ENCODE measurements at regions not wholly inside any gene's neighbourhood (a gene's known extent, or its start where the extent isn't known, plus 50 kb on each side); places are given as distances from the start of the nearest gene placed in this dataset.

DNA sequence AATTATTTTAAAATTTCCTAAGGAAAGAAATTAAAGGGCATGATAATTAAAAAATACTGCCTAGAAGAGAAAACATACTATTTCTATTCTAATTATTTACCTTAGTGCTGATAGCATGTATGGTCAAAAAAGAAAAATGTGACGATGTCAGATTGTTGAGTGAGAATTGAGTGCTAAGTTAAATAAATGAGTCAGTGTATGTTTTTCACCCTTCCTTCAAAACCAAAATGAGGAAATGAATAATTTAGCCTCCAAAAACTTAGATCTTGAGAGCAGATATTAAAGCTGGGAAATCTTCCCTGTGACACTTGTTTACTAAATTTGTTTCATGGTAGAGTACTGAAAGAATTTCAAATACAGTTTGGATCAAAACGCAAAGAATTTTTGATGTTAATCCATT, 58.6 kb upstream of the NYAP2 start:
- no peak for DNase-seq

DNA sequence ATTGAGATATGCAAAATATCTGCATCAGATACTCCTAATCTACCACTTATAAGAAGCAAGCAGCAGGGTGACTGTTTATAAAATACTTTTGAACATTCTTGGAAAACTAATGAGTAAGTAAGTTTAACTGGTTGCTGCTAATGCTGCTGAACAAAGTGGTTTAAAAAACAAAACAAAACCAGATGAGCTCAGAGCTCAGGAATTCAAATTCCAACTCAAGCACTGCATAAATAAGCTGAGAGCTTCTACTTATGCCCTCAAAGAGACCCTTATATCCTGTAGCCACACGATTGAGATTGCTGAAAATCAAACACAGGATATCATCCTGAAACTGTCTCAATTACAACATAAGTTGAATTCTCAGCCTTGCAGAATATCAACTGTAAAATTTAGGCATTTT, 62.3 kb upstream of the NYAP2 start:
- DNase-seq, result no peak

DNA sequence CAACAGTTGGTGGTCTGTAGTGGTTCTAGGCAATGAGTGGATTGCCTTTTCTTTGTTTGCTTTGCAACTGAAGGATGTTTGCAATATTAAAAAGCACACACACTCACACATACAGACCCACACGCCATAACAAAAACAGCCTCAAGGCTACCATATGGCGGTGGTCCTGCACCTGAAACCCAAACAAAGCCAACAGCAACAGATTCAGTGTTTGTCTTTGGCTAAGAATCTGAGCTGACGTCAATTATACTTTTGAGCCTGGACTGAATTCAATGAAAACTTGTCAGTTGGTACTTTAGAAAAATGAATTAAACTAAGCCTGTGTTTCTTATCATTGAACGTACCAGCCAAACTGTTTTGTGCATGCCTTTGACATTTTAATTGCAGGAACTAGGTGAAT, 65.0 kb upstream of the NYAP2 start:
- no peak for DNase-seq

DNA sequence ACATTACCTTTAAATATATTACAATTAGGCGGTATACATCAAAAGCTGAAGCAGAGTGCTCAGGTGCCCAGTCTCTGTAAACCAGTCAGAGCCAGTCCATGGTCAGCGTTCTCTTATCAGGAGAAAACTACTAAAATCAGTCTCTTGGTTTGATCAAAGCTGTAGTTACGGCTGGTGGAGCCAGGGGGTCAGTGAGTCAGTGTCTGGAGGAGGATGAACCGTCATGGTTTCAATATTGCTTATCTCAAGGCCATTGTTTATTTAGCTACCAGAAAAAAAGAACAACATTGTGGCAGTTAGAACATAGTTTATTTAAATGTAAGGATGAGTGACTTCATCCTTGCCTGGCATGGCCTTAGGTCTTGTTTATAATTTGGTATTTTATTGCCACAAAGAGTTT, 71.3 kb upstream of the NYAP2 start:
- no peak for DNase-seq

DNA sequence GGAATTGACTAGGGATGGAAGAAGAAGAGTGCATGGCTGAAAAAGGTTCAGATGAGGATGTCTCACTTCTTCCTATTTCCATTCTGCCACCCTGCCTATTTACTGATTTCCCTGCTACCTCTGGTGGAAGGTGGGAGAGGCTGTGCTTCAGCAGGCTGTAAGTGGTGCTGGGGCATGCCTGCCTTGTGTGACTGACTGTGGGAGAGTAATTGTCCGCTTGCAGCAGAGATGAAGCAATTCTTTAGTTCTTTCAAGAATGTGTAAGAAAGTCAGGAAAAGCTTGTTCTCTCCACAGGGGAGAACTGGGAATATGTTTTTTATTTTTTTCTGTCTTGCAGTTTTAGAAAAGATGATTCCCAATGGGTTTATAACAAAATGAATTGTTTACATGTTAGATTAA, 72.5 kb upstream of the NYAP2 start:
- no peak for DNase-seq

DNA sequence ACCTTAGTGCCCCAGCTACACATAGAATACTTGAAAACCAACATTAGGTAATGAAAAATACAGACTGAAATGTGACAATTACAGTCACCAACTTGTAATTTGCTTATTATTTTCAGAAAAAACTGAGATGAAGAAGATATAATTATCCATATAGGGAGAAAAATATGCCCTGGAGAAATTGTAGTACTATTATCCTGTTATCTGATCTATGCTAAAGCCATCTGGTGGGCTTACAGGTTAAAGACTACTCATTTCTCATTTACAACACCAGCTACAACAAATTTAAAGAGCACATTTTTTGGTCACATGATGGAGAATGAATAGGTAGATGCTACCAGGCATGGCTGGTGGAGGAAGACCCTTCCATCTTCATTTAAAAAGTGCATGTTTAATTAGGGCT, 79.6 kb upstream of the NYAP2 start:
- no peak for DNase-seq

DNA sequence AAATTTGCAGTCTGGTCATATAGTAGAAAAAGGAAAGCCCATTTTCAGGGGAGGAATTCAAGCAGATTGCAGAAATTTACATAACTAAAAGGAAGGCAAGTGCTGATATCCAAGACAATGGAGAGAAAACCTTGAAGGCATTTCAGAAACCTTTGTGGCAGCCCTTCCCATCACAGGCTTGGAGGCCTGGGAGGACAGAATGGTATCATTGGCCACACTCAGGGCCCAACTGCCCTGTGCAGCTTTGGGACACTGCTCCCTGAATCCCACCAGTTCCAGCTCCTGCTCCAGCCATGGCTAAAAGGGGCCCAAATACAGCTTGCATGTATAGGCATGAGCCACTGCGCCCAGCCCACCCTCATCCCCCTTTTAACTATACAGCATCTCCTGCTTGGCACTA, 81.1 kb upstream of the NYAP2 start:
- no peak for DNase-seq

DNA sequence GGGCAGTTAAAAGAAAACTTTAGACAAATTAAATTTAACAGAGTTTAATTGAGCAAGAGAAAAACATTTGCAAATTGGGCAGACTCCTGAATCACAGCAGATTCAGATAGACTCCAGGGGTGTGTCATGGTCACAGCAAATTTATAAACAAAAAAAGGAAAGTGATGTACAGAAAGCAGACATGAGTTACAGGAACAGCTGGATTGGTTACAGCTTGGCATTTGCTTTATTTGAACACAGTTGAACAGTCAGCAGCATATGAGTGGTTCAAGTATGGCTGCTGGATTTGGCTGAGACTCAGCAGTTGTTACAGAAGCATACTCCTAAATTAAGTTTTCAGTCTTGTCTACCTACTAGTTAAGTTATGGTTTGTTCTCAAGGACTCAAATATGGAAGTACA, 82.3 kb upstream of the NYAP2 start:
- DNase-seq, result no peak

DNA sequence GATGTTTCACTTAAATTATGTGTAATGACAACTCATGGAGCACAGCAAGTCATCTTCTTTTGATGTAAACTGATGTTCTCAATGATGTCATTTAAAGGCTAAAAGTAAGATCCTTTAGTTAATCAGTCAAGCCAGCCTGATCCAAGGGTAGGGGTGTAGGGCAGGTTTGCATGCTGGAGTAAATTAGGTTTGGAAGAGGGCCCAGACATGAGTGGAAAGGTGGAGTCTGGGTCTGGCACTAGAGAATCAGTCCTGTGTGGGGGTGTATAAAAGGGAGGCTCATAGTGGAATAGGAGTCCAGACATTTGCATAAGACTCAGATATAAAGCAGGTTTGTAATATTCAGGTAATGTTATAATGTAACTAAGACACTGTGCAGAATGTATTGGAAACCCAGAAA, 88.8 kb upstream of the NYAP2 start:
- DNase-seq, result no peak

DNA sequence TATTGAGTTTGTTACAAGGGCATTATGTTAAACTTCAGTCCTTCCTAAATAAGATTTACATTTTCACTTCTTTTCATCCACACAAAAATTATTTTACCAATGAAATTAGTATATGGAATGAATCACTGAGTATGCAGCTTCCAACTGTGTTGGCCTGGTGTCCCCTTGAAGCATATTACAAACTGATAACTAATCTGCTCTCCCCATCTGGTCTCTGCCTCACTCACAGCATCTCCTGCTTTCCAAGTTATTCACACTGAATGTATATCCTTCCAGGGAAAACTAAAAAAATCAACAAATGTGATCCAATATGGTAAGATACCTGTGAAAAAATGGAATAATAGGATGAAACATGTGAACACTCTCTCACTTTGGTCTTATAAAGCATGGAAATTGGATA, 90.0 kb upstream of the NYAP2 start:
- no peak for DNase-seq

DNA sequence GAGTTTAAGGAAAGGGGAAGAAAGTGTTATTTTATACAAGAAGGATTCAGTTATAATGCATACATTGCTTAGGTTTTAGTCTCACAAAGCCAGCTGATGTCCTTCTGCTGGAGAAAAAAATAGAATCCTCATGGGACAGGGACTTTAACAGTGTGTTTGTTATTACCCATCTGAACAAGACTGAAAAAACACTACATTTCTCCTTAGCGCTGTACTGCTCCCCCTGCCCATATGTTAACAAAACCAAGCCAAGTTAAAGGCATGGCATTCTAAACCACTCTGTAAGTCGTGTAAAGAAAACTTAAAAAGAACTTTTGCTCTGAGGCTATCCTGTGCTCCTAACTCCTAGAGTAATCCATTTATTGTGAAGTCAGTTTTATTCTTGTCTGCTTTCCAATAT, 102.6 kb upstream of the NYAP2 start:
- DNase-seq, result no peak

DNA sequence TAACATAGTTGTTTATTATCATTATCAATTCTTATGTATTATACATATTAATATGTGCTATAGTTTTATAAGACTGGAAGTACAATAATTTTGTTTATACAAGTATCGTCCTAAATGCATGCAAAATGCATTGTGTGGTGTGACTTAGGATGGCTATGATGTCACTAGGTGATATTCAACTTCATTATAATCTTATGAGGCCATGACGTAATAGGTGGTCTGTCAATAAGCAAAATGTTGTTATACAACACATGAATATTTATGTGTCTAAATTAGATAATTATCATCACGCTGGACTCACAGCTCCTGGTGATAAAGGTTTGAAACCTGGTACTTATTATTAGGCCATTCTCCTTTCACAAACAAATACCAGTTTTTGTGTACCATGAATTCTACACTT, 104.4 kb upstream of the NYAP2 start:
- DNase-seq, result no peak

DNA sequence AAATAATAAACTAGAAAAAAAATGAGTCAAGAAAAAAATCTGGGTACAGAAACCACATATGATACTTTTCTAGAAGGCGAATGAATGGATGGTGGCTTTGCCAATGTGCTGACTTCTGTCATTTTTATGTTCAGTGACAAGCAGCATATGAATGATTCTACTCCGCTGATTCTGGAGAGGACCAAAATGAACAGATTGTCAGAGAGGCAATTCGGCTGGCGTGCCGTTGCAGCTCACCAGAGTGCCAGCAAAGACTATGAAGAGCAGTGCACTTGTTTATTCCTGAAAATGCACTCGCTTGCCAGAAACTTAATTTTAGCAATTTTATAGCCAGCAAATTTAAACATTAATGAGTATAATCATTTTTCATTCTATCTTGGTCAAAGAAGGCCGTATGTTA, 105.9 kb upstream of the NYAP2 start:
- DNase-seq, result no peak

DNA sequence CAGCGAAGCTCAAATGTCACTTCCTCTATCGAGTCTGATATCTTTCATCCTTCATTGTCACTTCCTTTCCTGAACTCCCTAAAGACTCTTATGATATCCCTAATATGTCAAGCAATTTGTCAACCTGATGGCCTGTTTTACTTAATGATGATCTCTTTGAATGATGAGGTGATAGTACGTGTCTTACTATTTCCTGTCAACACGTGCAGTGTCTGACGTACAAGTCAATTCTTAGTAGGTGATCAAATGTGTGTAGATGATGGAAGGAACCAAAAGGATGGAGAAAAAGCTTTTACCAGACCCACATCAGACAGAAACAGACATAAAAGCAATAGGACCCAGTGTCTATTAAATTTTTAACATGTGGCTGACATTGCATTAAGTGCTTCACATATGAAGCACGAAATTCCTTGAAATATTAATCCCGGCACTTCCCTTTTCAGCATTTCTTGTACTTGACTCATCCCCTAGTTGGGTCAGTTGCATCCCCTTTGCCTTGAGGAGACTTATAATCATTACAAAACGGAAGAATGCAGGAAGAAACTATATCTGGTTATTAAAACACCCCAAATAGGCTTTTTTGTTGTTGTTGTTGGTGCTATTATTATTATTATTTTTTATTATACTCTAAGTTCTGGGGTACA, 108.6 kb upstream of the NYAP2 start:
- DNase-seq, result no peak

DNA sequence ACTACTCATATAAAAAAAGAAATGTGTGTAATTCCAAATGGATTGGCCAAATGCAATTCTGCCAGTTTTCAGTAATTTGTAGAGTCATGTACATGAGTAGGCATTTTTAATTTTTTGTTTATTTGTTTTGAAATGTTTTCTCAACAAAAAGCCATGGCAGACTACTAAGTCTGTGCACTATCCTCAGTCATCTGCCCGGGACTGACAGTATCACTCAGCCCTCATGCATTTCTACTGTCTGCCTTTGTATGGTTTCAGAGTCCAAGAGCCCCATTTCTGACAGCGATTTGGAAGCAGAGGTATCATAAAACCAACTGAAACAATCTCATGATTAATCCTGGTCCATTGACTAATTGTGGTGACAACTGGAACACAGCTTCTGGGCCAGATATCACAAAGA, 109.9 kb upstream of the NYAP2 start:
- DNase-seq, result no peak

DNA sequence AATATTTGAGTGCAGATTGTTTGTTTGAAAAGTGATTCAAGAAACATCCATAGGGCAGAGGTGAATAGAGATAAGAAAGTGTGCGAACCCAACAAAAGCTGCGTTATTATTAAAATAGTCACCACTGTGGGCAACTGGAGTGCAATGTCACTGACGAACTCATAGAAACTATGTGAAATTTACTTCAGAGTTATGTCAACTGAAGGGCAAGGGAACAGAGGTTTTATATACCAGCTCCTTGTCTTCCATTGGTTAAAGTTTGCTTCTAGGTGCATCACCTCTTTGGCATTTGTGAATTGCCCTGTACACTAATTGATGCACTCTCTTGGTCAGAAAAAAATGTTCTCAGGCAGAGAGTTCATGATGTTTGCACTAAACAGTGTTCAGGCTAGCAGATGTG, 110.5 kb upstream of the NYAP2 start:
- no peak for DNase-seq

DNA sequence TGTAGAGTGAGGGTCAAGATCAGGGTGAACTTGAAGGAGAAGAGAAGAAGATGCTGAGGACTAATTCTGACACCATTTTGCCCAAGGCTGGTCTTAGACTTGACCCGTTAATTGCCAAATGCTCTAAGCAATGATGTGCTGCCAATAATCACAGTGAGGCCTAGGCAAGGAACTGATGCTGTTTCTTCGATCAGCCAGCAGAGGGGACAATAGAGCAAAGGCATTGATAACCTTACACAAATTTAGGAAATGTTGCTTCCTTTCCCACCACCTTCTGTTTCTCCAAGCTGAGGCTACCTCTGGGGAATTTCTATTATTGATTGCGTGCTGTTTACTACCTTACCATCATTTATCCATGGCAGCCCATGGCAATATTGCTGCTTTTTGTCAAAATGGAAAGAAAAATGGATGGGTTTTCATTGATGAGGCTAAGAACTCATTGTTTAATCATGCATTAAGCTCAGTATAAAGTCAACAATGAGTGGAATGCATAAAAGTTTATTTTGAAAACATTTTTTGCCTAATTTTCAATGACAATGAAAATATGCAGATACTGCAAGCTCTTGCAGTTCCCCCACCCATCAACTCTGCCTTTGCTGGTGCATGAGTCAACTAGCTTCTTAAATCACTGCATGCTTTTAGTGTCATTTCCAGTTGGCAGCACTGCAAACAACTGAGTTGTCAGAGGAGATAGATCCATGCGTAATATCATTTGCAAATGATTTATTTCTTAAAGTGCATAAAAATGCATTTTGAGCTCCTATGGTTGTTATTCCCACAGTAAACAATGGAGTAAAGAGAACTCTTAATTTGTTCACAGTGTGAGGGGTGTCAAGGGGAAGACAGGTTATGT, 116.4 kb upstream of the NYAP2 start:
- peak in 1 of 2 experiments; percentile 21 for DNase-seq

DNA sequence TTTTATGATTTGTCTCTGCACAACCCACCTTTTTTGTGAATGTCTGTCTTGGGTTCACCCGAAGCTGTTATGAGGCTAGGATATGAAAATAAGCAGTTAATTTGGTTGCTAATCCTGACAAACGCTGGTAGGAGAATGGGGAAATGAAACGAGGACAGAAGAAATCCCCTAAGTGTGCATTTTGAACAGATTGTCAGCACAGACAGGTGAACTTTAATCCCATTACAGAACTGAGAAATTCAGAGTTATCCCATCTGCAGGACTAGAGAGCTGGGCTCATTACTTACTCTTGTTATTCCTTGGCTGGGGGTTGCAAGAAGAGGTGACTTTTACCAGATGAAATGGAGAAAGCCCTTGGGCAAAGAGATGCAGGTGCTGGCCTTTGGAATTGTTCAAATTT, 123.3 kb upstream of the NYAP2 start:
- DNase-seq, result no peak

DNA sequence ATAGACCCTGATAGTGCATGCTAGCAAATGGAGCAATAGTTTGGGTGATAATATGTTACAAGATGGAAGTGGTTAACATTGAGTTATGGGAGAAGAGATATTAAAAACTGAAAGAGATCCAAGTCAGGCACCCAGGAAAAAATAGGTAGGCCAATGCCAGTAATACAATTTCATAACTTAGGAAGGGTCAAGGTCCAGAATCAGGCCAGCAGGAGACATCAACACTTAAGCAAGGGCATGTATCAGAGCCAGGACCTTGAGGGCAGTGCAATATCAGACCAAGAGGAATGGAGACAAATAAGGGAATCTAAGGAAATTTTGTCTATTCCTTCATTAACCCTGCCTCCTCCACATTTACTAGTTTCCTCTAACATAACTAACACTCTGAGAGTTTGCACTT, 124.1 kb upstream of the NYAP2 start:
- no peak for DNase-seq

DNA sequence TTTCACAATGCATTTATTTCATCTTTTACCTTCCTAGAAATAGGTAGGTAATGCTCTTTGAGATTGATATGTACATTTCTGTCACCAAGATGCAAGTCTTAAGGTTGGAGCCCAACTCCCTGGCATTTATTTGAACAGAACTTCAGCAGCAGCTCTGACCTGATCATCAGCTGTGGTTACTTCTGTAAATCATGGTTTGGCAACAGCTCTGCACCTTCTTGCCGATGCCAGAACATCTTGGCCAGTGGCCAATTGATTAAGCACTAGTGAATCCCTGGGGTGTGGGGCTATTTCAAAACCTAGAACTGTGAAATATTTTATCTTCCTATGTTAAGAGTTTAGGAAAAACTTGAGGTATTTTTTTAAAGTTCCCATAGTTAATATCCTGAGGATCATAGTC, 124.8 kb upstream of the NYAP2 start:
- no peak for DNase-seq

DNA sequence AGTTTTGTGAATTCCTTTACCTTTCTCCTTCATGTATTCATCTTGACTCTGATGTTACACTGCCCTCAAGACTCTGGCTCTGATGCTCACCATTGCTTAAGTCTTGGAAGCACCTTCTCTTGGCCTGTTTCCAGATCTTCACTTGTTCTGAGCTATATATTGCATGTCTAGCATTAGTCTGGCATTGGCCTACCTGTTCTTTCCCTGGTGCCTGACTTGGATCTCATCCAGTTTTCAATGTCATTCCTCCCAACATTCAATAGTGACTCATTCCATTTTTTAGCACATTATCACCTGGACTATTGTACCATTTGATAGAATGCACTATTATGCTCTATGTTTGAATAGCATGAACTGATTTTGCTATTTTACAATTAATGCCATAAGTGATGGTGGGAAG, 127.3 kb upstream of the NYAP2 start:
- DNase-seq, result no peak

DNA sequence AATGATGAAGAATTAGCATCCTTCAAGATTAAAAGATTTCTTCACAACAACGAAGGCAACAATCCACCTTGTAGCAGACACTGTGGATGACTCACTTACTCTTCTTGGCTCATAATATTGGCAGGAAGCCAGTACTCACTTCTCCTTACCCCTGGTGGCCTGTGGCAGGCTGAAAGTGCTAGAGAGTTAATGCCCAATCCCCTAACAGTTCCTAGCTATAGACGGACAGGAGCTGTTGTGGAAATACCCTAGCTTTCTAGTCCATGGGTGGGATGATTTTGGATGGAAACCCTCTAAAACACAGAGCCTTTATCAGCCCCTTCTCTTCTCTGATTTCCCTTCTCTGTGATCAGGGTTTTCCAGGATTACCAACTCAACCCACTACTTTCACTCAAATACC, 128.6 kb upstream of the NYAP2 start:
- DNase-seq, result no peak

DNA sequence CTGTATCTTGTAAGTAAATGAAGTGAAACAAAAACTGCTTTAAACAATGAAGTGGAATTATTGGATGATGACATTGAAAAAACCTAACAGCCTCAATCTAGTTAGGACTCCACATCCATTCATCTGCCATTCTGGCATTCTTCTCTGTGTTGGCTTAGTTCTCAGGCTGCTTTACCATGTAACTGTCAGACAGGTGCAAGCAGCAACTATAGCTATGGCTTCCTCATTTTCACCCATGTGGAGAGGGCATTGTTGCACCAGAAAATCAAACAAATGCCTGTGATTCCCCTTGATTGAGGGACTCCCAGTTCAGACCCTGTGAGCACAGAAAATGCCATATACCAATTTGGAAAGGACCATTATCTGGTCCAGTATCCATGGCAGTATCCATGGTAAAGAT, 129.5 kb upstream of the NYAP2 start:
- DNase-seq, result no peak

DNA sequence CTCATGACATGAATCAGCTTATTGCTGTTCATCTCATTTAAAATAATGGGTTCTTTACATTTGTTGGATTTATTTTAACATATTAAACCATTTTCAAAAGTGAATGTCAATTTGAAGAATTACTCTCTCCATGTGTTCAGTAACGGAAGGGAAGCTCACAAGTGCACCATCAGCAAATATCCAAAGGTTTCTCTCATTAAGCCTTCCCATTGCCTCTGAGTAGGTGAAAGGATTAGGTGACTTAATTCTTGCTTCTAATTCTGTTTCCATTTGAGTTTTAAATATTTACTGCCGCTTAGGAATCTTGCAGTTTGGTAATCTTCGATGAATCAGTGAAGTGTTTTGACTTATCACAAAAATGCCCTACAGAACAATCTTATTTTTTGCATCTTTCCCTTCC, 145.1 kb upstream of the NYAP2 start:
- DNase-seq, result no peak

DNA sequence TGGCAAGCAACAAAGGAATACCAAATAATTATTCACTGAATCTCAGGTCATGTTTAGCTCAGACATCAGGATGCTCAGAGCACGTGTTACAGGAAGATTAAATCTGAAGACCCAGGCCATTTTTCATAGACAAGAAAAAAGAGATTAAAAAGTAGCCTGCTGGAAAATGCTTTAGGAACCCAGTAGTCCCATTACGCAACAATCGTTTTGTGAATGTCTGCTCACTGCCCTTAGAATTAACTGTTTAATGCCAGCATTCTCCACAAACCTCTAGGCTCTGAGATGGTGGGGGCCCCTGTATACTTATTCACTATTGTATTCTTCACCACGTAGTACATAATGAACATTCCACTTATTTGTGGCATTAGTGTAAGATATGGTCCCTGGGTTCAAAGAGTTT, 154.6 kb upstream of the NYAP2 start:
- DNase-seq, result no peak

Data from activated T-cell treated with anti-CD3 and anti-CD28 coated beads, Interleukin-2, amount 50 U/mL, for 48 hours (primary cell).